Fibroblast of peridontal ligament (primary cell): ENCODE measurements at regions not wholly inside any gene's neighbourhood (a gene's known extent, or its start where the extent isn't known, plus 50 kb on each side); places are given as distances from the start of the nearest gene placed in this dataset.

Source experiments
- DNase-seq: peaks from one replicate; pipeline ENCODE4 v3.0.0-alpha.2; 2010; ENCODE audit errors: extremely low read depth

GRCh38 chr2:15882761-15883497 lies 57.4 kb upstream of the MYCN start:
- DNase-seq = no peak

GRCh38 chr2:15883684-15884083 lies 56.7 kb upstream of the MYCN start:
- no peak for DNase-seq

- no peak for DNase-seq
Measured at GRCh38 chr2:15884790-15885189, 55.6 kb upstream of the MYCN start.

- no peak for DNase-seq
Measured at GRCh38 chr2:15886231-15886630, 54.1 kb upstream of the MYCN start.

GRCh38 chr2:15889442-15890123 lies 50.8 kb upstream of the MYCN start:
- no peak for DNase-seq

GRCh38 chr2:15890124-15890754 lies 50.1 kb upstream of the MYCN start:
- no peak for DNase-seq
